ENCODE measurements at regions not wholly inside any gene's neighbourhood (a gene's known extent, or its start where the extent isn't known, plus 50 kb on each side); places are given as distances from the start of the nearest gene placed in this dataset.
"Not testable (repeated sequence)": the region's sequence is repeated elsewhere in the genome, so short reads cannot be mapped to it uniquely, and the experiment has no call there.

GRCh38 chr13:18628928-18629327, 552.7 kb downstream of the TUBA3C start:
- not testable (repeated sequence) for DNase-seq

GRCh38 chr13:18628428-18628827, 553.2 kb downstream of the TUBA3C start:
- DNase-seq: no peak

DNA sequence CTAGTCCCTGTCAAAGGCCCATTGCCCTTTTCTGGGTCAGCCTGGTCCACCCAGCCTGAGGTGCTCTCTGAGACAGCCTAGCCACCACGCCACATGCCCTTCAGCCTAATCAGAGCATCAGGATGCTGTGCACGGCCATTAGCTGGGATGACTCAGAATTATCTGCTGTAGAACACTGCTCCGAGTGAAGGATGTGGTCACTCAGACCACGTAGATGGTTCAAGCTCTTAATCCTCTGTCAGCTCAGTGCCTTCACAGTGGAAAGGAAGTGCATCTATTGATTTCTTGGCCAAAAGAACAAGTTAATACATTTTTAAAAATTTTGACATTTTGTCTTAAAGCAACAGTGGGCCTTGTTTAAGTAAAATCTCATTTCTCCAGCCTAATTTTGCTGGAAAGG, 557.6 kb downstream of the TUBA3C start:
- not testable (repeated sequence) for DNase-seq

DNA sequence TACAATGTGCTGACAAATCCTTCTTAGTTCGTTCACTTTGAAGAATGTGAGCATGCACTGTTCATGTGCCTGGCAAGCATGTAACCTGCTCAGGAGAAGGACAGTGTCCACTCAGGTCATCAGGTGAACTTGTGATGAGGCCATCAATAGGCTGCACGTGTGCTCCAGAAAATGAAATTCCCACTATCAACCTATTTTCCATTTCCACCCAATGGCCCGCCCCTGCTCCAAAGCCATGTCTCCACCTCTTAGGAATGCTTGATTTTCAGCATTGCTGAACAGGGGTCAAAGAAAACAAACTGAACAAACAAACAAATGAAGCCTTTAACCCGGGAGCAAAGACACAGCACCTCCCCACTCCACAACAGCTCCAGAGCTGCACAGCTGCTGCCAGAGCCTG, 563.2 kb downstream of the TUBA3C start:
- DNase-seq: not testable (repeated sequence)

DNA sequence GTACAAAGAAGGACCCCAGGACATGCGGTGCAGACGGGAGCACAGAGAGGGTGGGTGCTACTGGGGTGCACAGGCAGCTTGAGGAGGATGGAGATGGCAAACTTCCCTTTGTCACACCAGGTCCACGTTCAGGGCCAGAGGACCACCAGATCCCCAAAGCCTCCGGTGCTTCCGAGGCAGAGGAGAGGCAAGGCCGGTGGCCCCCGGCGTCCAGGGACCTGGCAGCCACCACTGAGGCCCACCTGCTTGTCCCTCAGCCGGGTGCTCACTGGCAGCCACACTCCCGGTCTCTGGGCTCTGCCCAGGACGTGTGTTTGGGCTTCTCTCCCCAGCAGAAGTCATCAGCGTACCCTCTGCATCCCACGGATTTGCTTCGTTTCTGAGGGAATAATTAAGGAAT, 571.1 kb downstream of the TUBA3C start:
- DNase-seq: not testable (repeated sequence)

GRCh38 chr13:18609371-18609770, 572.3 kb downstream of the TUBA3C start:
- not testable (repeated sequence) for DNase-seq

- DNase-seq: not testable (repeated sequence)
Observed at GRCh38 chr13:18608851-18609250, 572.8 kb downstream of the TUBA3C start.

DNA sequence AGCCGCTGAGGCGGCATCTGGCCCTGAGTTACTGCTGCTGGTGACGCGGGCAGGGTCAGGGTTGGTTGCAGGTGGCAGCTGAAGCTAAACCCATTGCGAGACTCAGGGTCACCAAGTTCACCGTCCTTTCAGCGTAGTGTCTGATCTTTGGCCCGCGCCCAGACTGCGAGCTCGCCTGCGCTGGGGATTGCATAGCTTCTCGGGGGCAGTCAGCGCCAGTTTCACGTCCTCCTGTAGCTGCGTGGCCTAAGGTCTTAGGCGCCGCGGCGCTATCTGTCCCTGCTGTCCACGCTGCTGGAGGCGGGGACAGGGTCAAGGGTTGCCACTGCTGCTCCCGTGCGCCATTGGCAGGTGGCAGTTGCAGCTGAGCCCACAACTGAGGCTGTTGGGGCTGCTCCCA, 581.3 kb downstream of the TUBA3C start:
- DNase-seq: not testable (repeated sequence)

DNA sequence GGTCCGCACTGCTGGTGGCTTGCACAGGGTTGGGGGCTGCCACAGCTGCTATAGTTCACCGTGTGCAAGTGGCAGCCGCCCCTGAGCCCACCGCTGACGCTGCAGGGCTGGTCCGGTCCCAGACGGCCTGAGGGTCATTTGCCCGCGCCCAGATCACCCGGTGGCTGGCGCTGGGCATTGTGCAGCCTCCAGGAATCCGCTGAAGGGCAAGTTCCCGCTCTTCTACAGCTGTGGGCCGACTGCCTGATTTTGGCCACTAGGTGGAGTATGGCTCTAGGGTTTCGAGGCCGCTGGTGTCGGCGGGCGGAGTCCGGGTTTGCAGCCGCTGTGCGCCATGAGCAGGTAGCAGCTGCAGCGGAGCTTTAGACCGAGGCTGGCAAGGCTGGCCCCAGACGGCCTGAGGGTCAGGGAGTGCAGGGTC, 581.8 kb downstream of the TUBA3C start:
- not testable (repeated sequence) for DNase-seq

DNA sequence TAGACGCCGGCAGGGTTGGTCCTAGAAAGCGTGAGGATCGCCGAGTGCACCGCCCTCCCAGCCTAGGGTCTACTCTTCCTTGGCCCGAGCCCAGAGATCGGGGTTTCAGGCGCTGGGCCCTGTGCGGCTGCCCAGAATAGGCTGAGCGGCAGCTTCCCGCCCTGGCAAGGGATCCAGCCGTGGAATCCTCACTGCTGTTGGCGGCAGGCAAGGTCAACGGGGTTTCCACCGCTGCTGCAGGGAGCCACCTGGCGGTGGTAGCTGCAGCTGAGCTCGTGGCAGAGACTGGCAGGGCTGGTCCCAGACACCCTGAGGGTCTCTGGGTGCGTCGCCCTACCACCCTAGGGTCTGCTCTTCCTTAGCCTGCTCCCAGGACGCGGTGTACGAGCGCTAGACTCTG, 583.1 kb downstream of the TUBA3C start:
- not testable (repeated sequence) for DNase-seq

- not testable (repeated sequence) for DNase-seq
Observed at GRCh38 chr13:18597940-18598339, 583.7 kb downstream of the TUBA3C start.

- not testable (repeated sequence) for DNase-seq
Observed at GRCh38 chr13:18577103-18577502, 604.5 kb downstream of the TUBA3C start.

GRCh38 chr13:18567890-18568289, 613.7 kb downstream of the TUBA3C start:
- DNase-seq: not testable (repeated sequence)

All from T-helper 2 cell (primary cell).